ENCODE measurements at regions not wholly inside any gene's neighbourhood (a gene's known extent, or its start where the extent isn't known, plus 50 kb on each side); places are given as distances from the start of the nearest gene placed in this dataset.
"Not testable (repeated sequence)": the region's sequence is repeated elsewhere in the genome, so short reads cannot be mapped to it uniquely, and the experiment has no call there.

- H3K27ac ChIP-seq = no peak overlapping the region
- H3K27me3 ChIP-seq = no peaks in the 10 kb centered on the region
- H3K36me3 ChIP-seq = no peaks in the 10 kb centered on the region
- peaks cover 0 to 10% (median 0%) of the 10 kb centered on the region in 3 donors for H3K9me3 ChIP-seq
- H3K4me1 ChIP-seq = no peaks in the 10 kb centered on the region
- no peak overlapping the region for H3K4me3 ChIP-seq
- TF ChIP-seq CTCF (IDR thresholded peaks at IDR 0.05) (no peak), EP300 (IDR thresholded peaks at IDR 0.05) (no peak), POLR2A (IDR thresholded peaks at IDR 0.05) (no peak), POLR2AphosphoS5 (IDR thresholded peaks at IDR 0.05) (no peak)
- ATAC-seq = no peak
- WGBS, 2 donors (ENCODE audit: low coverage in 1 of 2) = 100% methylated on average over 1 of the region's 10 CpGs; no CpG with 5 or more reads in 1 of the 2 donors
Measured at GRCh38 chr5:169374111-169374510, 73.2 kb upstream of the SLIT3 start.

DNA sequence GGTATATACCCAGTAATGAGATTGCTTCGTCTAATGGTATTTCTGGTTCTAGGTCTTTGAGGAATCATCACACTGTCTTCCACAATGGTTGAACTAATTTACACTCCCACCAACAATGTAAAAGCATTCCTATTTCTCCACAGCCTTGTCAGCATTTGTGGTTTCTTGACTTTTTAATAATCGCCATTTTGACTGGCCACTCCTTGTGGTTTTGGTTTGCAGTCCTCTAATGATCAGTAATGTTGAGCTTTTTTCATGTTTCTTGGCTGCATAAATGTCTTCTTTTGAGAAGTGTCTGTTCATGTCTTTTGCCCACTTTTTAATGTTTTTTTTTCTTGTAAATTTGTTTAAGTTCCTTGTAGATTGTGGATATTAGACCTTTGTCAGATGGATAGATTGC is 70.9 kb upstream of the SLIT3 start:
- ATAC-seq, H3K36me3 ChIP-seq, H3K27ac ChIP-seq, H3K9me3 ChIP-seq, H3K4me3 ChIP-seq, H3K4me1 ChIP-seq, H3K27me3 ChIP-seq: not testable (repeated sequence)
- WGBS, 2 donors (ENCODE audit: low coverage in 1 of 2) = 69 to 100% methylated on average over 2 of the region's 2 CpGs

- H3K27ac ChIP-seq = no peak overlapping the region
- 78 to 83% methylated on average over 3 of the region's 3 CpGs for whole genome bisulfite sequencing, 2 donors (ENCODE audit: low coverage in 1 of 2)
- no peak for ATAC-seq
- no peaks in the 10 kb centered on the region for H3K36me3 ChIP-seq
- H3K4me1 ChIP-seq = no peaks in the 10 kb centered on the region
- TF ChIP-seq POLR2A (IDR thresholded peaks at IDR 0.05) = no peak
- TF ChIP-seq EP300 (IDR thresholded peaks at IDR 0.05) = no peak
- no peak for TF ChIP-seq CTCF (IDR thresholded peaks at IDR 0.05)
- no peak for TF ChIP-seq POLR2AphosphoS5 (IDR thresholded peaks at IDR 0.05)
- H3K9me3 ChIP-seq = peaks cover 0 to 10% (median 0%) of the 10 kb centered on the region in 3 donors
- H3K4me3 ChIP-seq = no peak overlapping the region
- H3K27me3 ChIP-seq = no peaks in the 10 kb centered on the region
Measured at GRCh38 chr5:169369130-169369529, 68.2 kb upstream of the SLIT3 start.

GRCh38 chr5:169367861-169368260 is 66.9 kb upstream of the SLIT3 start:
- Histone ChIP-seq H3K27me3 (no peaks in the 10 kb centered on the region), H3K4me1 (no peaks in the 10 kb centered on the region), H3K27ac (no peak overlapping the region), H3K36me3 (no peaks in the 10 kb centered on the region), H3K4me3 (no peak overlapping the region), H3K9me3 (peaks cover 0 to 10% (median 0%) of the 10 kb centered on the region in 3 donors)
- no peak for TF ChIP-seq CTCF (IDR thresholded peaks at IDR 0.05)
- TF ChIP-seq POLR2AphosphoS5 (IDR thresholded peaks at IDR 0.05) = no peak
- no peak for TF ChIP-seq EP300 (IDR thresholded peaks at IDR 0.05)
- no peak for TF ChIP-seq POLR2A (IDR thresholded peaks at IDR 0.05)
- ATAC-seq = no peak
- 84 to 89% methylated on average over 2 of the region's 2 CpGs for WGBS, 2 donors (ENCODE audit: low coverage in 1 of 2)

GRCh38 chr5:169357291-169357690 is 56.4 kb upstream of the SLIT3 start:
- TF ChIP-seq EP300 (IDR thresholded peaks at IDR 0.05) = no peak
- no peak for TF ChIP-seq CTCF (IDR thresholded peaks at IDR 0.05)

GRCh38 chr5:169356811-169357210 is 55.9 kb upstream of the SLIT3 start:
- H3K4me1 ChIP-seq = no peaks in the 10 kb centered on the region
- no peaks in the 10 kb centered on the region for H3K27me3 ChIP-seq
- no peak for TF ChIP-seq CTCF (IDR thresholded peaks at IDR 0.05)
- TF ChIP-seq EP300 (IDR thresholded peaks at IDR 0.05) = no peak
- TF ChIP-seq POLR2AphosphoS5 (IDR thresholded peaks at IDR 0.05) = no peak
- TF ChIP-seq POLR2A (IDR thresholded peaks at IDR 0.05) = no peak
- no peaks in the 10 kb centered on the region for H3K36me3 ChIP-seq
- no peak for ATAC-seq
- no peak overlapping the region for H3K27ac ChIP-seq
- no peaks in the 10 kb centered on the region for H3K9me3 ChIP-seq
- H3K4me3 ChIP-seq = no peak overlapping the region

More at GRCh38 chr5:169357291-169357690, 56.4 kb upstream of the SLIT3 start:
- no peak for ATAC-seq
- Histone ChIP-seq H3K27ac (no peak overlapping the region), H3K4me1 (no peaks in the 10 kb centered on the region), H3K36me3 (no peaks in the 10 kb centered on the region), H3K9me3 (no peaks in the 10 kb centered on the region), H3K27me3 (no peaks in the 10 kb centered on the region), H3K4me3 (no peak overlapping the region)
- WGBS, 2 donors (ENCODE audit: low coverage in 1 of 2) = 70% methylated on average over 1 of the region's 1 CpG; no CpG with 5 or more reads in 1 of the 2 donors

All from gastroesophageal sphincter (tissue), 4 donors.